Neuronal stem cell (in vitro differentiated cells): ENCODE measurements at regions not wholly inside any gene's neighbourhood (a gene's known extent, or its start where the extent isn't known, plus 50 kb on each side); places are given as distances from the start of the nearest gene placed in this dataset.

Source experiments
- DNase-seq: peaks from one replicate; pipeline ENCODE4 v3.0.0-alpha.2; 2013; ENCODE audit warnings: low spot score
- H2AFZ ChIP-seq: one replicate; pipeline ENCODE4 v1.6.1; 2013; ENCODE audit warnings: mild to moderate bottlenecking, low read length, inconsistent platforms
- H2AK5ac ChIP-seq: 2 replicates; pipeline ENCODE4 v1.6.1; 2013; ENCODE audit warnings: low read depth, mild to moderate bottlenecking, inconsistent platforms, low read length, moderate library complexity, mixed read lengths
- H2BK120ac ChIP-seq: 2 replicates; pipeline ENCODE4 v1.6.1; 2013; ENCODE audit warnings: low read depth, mild to moderate bottlenecking, inconsistent platforms, low read length, moderate library complexity, mixed read lengths
- H2BK12ac ChIP-seq: one replicate; pipeline ENCODE4 v1.6.1; 2013; ENCODE audit warnings: low read length, inconsistent platforms
- H2BK15ac ChIP-seq: 2 replicates; pipeline ENCODE4 v1.6.1; 2013; ENCODE audit warnings: mild to moderate bottlenecking, low read length, inconsistent platforms, mixed read lengths
- H2BK5ac ChIP-seq: one replicate; pipeline ENCODE4 v1.6.1; 2013; ENCODE audit warnings: inconsistent platforms, mild to moderate bottlenecking, low read length, moderate library complexity
- H3K14ac ChIP-seq: one replicate; pipeline ENCODE4 v1.6.1; 2013; ENCODE audit warnings: low read length, inconsistent platforms
- H3K18ac ChIP-seq: 2 replicates; pipeline ENCODE4 v1.6.1; 2013; ENCODE audit warnings: low read length, inconsistent platforms
- H3K23ac ChIP-seq: 2 replicates; pipeline ENCODE4 v1.6.1; 2013; ENCODE audit warnings: low read depth, mild to moderate bottlenecking, mixed read lengths, low read length, inconsistent platforms; ENCODE audit not compliant: poor library complexity
- H3K27ac ChIP-seq: replicated peaks from 3 replicates; pipeline ENCODE4 v1.5.1; 2013; ENCODE audit warnings: low read length, inconsistent platforms
- H3K27me3 ChIP-seq, 3 experiments: 2 replicates each; pipeline ENCODE4 v1.6.1; 2013; ENCODE audit warnings: low read length in 3 of 3, mild to moderate bottlenecking in 2 of 3, inconsistent platforms in 1 of 3, low read depth in 1 of 3, mixed read lengths in 1 of 3, moderate library complexity in 1 of 3; ENCODE audit not compliant: control insufficient read depth in 3 of 3, insufficient read depth in 3 of 3
- H3K36me3 ChIP-seq, 2 donors: replicated peaks in 1 of 2; 2 replicates each; pipeline ENCODE4 v1.6.1; 2013; ENCODE audit warnings: low read length in 2 of 2; ENCODE audit not compliant: control insufficient read depth in 2 of 2, insufficient read depth in 2 of 2
- H3K4ac ChIP-seq: 2 replicates; pipeline ENCODE4 v1.6.1; 2013; ENCODE audit warnings: inconsistent platforms, mild to moderate bottlenecking, low read length, moderate library complexity
- H3K4me1 ChIP-seq, 2 donors: 1 replicate in 1 of 2; 2 replicates in 1 of 2; pipeline ENCODE4 v1.6.1; 2013; ENCODE audit warnings: low read length in 2 of 2, low read depth in 1 of 2; ENCODE audit not compliant: control insufficient read depth in 2 of 2, insufficient read depth in 1 of 2
- H3K4me2 ChIP-seq: one replicate; pipeline ENCODE4 v1.6.1; 2013; ENCODE audit warnings: mild to moderate bottlenecking, low read length, inconsistent platforms; ENCODE audit not compliant: insufficient read depth, poor library complexity, severe bottlenecking
- H3K4me3 ChIP-seq, 2 donors: 2 replicates each; pipeline ENCODE4 v1.5.1; 2013; ENCODE audit warnings: low read length in 2 of 2, mild to moderate bottlenecking in 2 of 2, inconsistent platforms in 1 of 2, moderate library complexity in 1 of 2
- H3K79me1 ChIP-seq: one replicate; pipeline ENCODE4 v1.6.1; 2013; ENCODE audit warnings: low read depth, mild to moderate bottlenecking, inconsistent platforms, low read length, moderate library complexity
- H3K9ac ChIP-seq: one replicate; pipeline ENCODE4 v1.6.1; 2013; ENCODE audit warnings: mild to moderate bottlenecking, low read depth, low read length, inconsistent platforms; ENCODE audit not compliant: poor library complexity
- H3K9me3 ChIP-seq, 2 donors: replicated peaks in 1 of 2; 2 replicates each; pipeline versions ENCODE3 to v1.6.1; 2013; ENCODE audit warnings: low read length in 2 of 2, mild to moderate bottlenecking in 2 of 2, inconsistent platforms in 1 of 2, low read depth in 1 of 2, mixed read lengths in 1 of 2, moderate library complexity in 1 of 2; ENCODE audit not compliant: control insufficient read depth in 2 of 2, insufficient read depth in 1 of 2
- H4K8ac ChIP-seq: one replicate; pipeline ENCODE4 v1.6.1; 2013; ENCODE audit warnings: low read depth, mild to moderate bottlenecking, inconsistent platforms, low read length, moderate library complexity
- H4K91ac ChIP-seq: one replicate; pipeline ENCODE4 v1.6.1; 2013; ENCODE audit warnings: low read length, low read depth, mild to moderate bottlenecking, inconsistent platforms; ENCODE audit not compliant: poor library complexity
- WGBS, 2 donors: extraction: QIAGEN DNeasy Blood & Tissue Kit; methylation state at CpG; one replicate each; pipeline ENCODE4 v1.1.7; 2013; ENCODE audit warnings: missing lambda C conversion rate in 2 of 2, mixed read lengths in 1 of 2; ENCODE audit not compliant: insufficient read length in 2 of 2, insufficient replicate concordance in 1 of 2; ENCODE audit errors: extremely low coverage in 2 of 2; 5-methylcytosine and 5-hydroxymethylcytosine counted together

GRCh38 chr7:25448301-25448700 is 220.0 kb upstream of the NPVF start:
- Histone ChIP-seq H2BK12ac (no peak overlapping the region), H4K8ac (no peak overlapping the region), H3K9me3 (no peaks in the 10 kb centered on the region), H2BK120ac (no peak overlapping the region), H4K91ac (no peak overlapping the region), H2AFZ (no peak overlapping the region), H3K23ac (no peak overlapping the region), H3K14ac (no peak overlapping the region), H3K4me3 (no peak overlapping the region), H3K27ac (no peak overlapping the region), H3K18ac (no peak overlapping the region), H3K4me1 (no peaks in the 10 kb centered on the region), H3K36me3 (no peaks in the 10 kb centered on the region), H2BK15ac (no peak overlapping the region), H2AK5ac (no peak overlapping the region), H3K9ac (no peak overlapping the region), H3K4ac (no peak overlapping the region), H2BK5ac (no peak overlapping the region), H3K4me2 (no peak overlapping the region), H3K27me3 (peaks cover 0 to 2% (median 0%) of the 10 kb centered on the region in 3 experiments), H3K79me1 (no peaks in the 10 kb centered on the region)
- no peak for DNase-seq
- no CpG with 5 or more reads among the region's 2 CpGs for WGBS, 2 donors

GRCh38 chr7:25454020-25454419 is 225.7 kb upstream of the NPVF start:
- H3K9ac ChIP-seq = no peak overlapping the region
- no peak overlapping the region for H2BK5ac ChIP-seq
- no peak overlapping the region for H3K4ac ChIP-seq
- no peaks in the 10 kb centered on the region for H3K79me1 ChIP-seq
- H3K27ac ChIP-seq = no peak overlapping the region
- no peak overlapping the region for H2AFZ ChIP-seq
- H3K4me3 ChIP-seq = no peak overlapping the region
- no peak overlapping the region for H4K91ac ChIP-seq
- H3K18ac ChIP-seq = no peak overlapping the region
- no peaks in the 10 kb centered on the region for H3K9me3 ChIP-seq
- no peak overlapping the region for H2AK5ac ChIP-seq
- H3K27me3 ChIP-seq = peaks cover 0 to 6% (median 0%) of the 10 kb centered on the region in 3 experiments
- H4K8ac ChIP-seq = no peak overlapping the region
- H3K4me1 ChIP-seq = no peaks in the 10 kb centered on the region
- no peak overlapping the region for H3K4me2 ChIP-seq
- no peaks in the 10 kb centered on the region for H3K36me3 ChIP-seq
- H2BK120ac ChIP-seq = no peak overlapping the region
- H2BK12ac ChIP-seq = no peak overlapping the region
- WGBS, 2 donors = no CpG with 5 or more reads among the region's 4 CpGs
- DNase-seq = no peak
- no peak overlapping the region for H2BK15ac ChIP-seq
- no peak overlapping the region for H3K14ac ChIP-seq
- H3K23ac ChIP-seq = no peak overlapping the region

GRCh38 chr7:25454562-25455041 is 226.3 kb upstream of the NPVF start:
- H3K27ac ChIP-seq = no peak overlapping the region
- no peak overlapping the region for H4K91ac ChIP-seq
- WGBS, 2 donors = no CpG with 5 or more reads among the region's 9 CpGs

DNA sequence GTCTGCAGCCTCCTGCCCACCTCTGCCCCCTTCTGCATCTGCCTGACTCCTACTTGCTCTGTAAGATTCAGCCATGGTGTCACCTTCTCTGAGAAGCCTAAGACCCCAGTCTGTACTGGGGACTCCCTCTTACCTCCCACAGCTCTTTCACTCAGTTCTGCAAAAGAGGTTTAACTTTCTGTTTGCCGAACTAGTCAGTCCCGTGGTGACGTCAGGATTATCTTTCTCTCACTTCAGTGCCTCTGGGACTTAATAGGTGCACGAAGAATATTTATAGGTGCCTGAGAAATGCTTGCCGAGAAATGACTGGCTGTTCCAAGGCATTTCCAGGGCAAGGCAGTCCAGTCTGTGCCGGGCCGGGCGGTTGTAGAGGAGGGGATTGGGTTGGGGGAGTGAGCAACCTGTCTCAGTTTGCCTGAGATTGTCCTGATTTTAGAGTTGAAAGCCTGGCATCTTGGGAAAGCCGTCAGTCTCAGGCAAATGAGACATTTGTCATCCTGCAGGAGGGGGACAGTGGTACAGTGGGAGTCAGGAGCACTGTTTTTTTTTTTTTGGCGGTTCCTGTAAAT is 227.5 kb upstream of the NPVF start:
- DNase-seq = no peak
- H3K79me1 ChIP-seq = no peaks in the 10 kb centered on the region
- H3K9ac ChIP-seq = no peak overlapping the region
- no peak overlapping the region for H2BK5ac ChIP-seq
- no peak overlapping the region for H3K18ac ChIP-seq
- H3K23ac ChIP-seq = no peak overlapping the region
- H2BK120ac ChIP-seq = no peak overlapping the region
- H3K9me3 ChIP-seq = no peaks in the 10 kb centered on the region
- no peak overlapping the region for H4K8ac ChIP-seq
- WGBS, 2 donors = no CpG with 5 or more reads among the region's 10 CpGs
- no peak overlapping the region for H3K27ac ChIP-seq
- H3K4me1 ChIP-seq = no peaks in the 10 kb centered on the region
- H3K27me3 ChIP-seq = peaks cover 0 to 6% (median 0%) of the 10 kb centered on the region in 3 experiments
- H2BK15ac ChIP-seq = no peak overlapping the region
- H3K4me2 ChIP-seq = no peak overlapping the region
- no peak overlapping the region for H2BK12ac ChIP-seq
- H3K36me3 ChIP-seq = no peaks in the 10 kb centered on the region
- H3K14ac ChIP-seq = no peak overlapping the region
- no peak overlapping the region for H3K4me3 ChIP-seq
- H4K91ac ChIP-seq = no peak overlapping the region
- H3K4ac ChIP-seq = no peak overlapping the region
- no peak overlapping the region for H2AK5ac ChIP-seq
- H2AFZ ChIP-seq = no peak overlapping the region

More at GRCh38 chr7:25454562-25455041, 226.3 kb upstream of the NPVF start:
- Histone ChIP-seq H3K9ac (no peak overlapping the region), H2BK12ac (no peak overlapping the region), H3K79me1 (no peaks in the 10 kb centered on the region), H2BK120ac (no peak overlapping the region), H3K4me1 (no peaks in the 10 kb centered on the region), H3K36me3 (no peaks in the 10 kb centered on the region), H3K18ac (no peak overlapping the region), H3K4me3 (no peak overlapping the region), H3K9me3 (no peaks in the 10 kb centered on the region), H4K8ac (no peak overlapping the region), H2AFZ (peak overlapping the region; percentile 13), H3K14ac (no peak overlapping the region), H3K23ac (no peak overlapping the region), H3K27me3 (peaks cover 0 to 6% (median 0%) of the 10 kb centered on the region in 3 experiments), H2BK5ac (no peak overlapping the region), H3K4me2 (no peak overlapping the region), H3K4ac (no peak overlapping the region), H2AK5ac (no peak overlapping the region), H2BK15ac (no peak overlapping the region)
- no peak for DNase-seq
